HG03095 (cell line): ENCODE measurements at regions not wholly inside any gene's neighbourhood (a gene's known extent, or its start where the extent isn't known, plus 50 kb on each side); places are given as distances from the start of the nearest gene placed in this dataset.
"Not testable (repeated sequence)": the region's sequence is repeated elsewhere in the genome, so short reads cannot be mapped to it uniquely, and the experiment has no call there.

Experiments used
- ATAC-seq: cut with Tn5 transposase; IDR thresholded peaks from one replicate; pipeline ENCODE4 v1.9.1; 2021; ENCODE audit warnings: moderate library complexity; ENCODE audit not compliant: unreplicated experiment

DNA sequence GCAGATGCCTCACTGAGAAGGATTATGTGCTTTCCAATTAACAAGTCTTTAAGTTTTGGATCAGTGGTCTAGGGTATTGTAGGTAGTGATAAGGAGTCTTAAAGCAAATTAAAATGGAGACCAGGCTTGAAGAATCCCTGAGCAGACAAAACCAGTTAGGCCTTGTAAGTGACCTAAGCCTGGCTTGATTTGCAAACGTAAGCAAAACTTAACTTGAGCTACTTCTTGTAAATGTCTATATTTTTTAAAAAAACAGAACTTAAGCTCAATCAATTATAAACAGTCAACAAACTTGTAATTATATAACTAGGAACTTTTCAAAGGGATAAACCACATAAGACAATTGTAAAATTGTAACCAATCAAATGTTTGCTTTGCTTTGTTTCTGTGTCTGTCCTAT is 72.7 kb upstream of the NALF2 start:
- no peak for ATAC-seq

- no peak for ATAC-seq
These were observed 73.3 kb upstream of the NALF2 start for GRCh38 chrX:69430785-69431184.

DNA sequence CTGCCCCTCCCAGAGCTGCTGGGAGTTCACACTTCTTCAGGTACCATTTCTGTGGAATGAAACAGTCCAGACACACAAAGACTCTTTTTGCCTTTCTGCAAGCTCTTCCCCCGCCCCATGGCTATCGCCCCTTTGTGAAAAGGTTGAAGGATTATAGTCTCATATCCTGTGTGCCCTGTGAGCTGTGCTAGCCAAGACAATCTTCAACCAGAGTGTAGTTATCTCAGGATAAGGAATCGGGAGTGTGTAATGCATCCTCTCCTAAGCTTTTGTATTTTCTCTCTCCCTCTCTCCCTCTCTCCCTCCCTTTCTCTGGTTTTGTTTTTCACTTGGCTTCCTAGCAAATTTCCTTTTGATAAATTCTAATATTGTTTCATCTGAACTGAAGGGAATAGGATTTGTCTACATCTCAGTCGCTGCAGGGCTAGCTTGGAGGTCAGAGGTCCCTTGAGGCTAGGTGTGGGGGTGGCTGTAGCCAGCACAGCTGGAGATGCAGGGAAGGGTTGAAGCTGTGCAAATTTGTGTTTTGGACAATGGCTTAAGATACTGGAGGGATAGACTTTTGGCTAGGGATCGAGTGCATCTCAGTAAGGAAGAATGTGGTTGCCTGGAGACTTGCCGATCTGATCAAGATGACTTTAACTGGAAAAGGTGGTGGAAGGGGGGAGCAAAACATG is 74.6 kb upstream of the NALF2 start:
- no peak for ATAC-seq

DNA sequence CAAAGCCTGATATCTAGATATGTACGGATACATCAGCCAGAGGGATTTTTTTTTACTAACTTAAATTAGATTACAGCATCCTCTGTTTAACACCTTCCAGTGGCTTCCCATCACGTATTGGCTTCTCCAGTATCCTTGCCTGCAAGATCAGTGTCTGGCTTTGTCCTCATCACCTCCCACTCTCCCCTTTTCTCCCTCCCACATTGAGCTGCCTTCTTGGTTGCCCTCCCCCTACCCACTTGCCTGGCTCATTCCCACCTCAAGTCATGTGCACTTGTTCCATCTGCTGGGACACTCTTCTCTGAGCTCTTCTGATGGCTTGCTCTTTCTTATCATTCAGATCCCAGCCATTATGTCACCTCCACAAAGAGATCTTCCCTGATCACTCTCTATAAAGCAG is 75.9 kb upstream of the NALF2 start:
- ATAC-seq = no peak

- ATAC-seq = no peak
These were observed 79.2 kb upstream of the NALF2 start for GRCh38 chrX:69424910-69425309.

DNA sequence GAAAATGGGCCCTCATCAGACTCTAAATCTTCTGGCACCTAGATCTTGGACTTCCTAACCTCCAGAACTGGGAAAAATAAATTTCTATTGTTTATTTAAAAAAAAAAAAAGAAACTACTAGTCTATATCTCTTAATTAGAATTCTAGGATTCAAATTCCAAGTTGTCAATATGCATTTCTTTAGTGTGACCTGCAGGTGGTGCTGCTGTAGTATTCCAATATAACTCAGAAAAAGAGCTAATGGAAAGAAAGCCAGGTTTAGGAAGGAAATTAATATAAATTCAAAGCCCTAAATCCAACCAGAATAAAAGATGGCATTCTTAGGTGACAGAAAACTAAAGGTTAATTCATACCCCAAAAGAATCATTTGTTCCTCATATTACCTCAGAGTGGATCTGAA is 80.0 kb upstream of the NALF2 start:
- no peak for ATAC-seq

- not testable (repeated sequence) for ATAC-seq
These were observed 81.9 kb upstream of the NALF2 start for GRCh38 chrX:69422208-69422607.

- no peak for ATAC-seq
These were observed 88.4 kb upstream of the NALF2 start for GRCh38 chrX:69415698-69416097.

DNA sequence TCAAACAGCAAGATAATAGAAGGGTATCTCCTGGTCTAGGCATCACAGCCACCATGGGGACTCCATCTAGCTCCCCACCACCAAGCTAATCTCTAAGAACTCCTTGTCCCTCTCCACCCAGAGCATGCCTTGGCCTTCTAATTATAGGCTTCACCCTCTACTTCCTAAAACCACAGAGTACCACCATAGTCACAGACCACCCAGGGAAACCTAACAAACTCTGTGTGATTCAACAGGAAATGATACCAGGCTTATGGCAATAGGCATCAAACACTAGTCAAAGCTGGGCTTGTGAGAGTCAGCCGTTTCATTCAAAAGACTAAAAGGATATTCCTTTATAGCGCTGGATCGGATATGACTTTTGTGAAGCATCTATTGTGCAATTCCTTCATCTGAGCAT is 91.5 kb upstream of the NALF2 start:
- ATAC-seq = no peak

GRCh38 chrX:69398881-69399280 is 105.2 kb upstream of the NALF2 start:
- ATAC-seq = no peak

GRCh38 chrX:69396916-69397315 is 107.2 kb upstream of the NALF2 start:
- no peak for ATAC-seq

DNA sequence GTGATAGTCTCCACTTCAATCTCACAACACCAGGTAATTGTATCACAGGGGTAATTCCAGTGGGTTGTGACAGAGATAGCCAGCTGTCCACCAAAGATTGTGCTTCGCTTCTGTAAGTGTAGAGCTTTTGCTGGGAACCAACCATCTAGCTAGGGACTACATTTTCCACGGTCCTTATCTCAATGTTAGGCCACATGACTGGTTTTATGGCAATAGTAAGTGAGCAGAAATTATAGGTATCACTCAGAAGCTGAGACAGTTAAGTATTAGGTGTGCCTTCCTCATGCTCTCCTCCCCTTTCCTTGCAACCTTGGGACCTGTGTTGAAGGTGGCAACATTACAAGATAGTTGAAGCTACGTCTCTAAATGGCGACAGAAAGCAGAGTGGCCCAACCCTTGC is 108.8 kb upstream of the NALF2 start:
- ATAC-seq = no peak

DNA sequence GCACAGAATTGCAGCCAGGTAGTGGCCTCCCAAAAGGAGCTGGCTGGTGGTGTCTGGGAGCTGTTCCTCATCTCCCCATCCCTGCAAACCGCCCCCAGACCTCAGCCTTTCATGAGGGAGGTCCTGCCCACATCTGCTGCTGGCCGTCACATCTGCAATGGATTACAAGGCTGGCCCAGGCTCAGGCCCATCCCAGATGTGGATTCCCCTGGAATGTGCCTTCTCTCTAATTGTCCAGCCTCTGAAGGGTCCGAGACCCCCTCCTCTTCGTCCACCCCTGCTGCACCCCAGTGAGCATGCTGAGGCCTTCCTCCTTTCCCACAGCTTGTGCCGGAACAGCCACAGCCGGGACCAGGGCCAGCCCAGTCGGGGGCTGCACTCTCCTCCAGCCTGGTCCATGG is 115.0 kb upstream of the NALF2 start:
- no peak for ATAC-seq

- ATAC-seq = no peak
These were observed 115.6 kb upstream of the NALF2 start for GRCh38 chrX:69388526-69388925.

GRCh38 chrX:69387567-69388487 is 116.3 kb upstream of the NALF2 start:
- ATAC-seq = no peak

- no peak for ATAC-seq
These were observed 117.4 kb upstream of the NALF2 start for GRCh38 chrX:69386681-69387080.

GRCh38 chrX:69379412-69379811 is 124.7 kb upstream of the NALF2 start:
- ATAC-seq = no peak

DNA sequence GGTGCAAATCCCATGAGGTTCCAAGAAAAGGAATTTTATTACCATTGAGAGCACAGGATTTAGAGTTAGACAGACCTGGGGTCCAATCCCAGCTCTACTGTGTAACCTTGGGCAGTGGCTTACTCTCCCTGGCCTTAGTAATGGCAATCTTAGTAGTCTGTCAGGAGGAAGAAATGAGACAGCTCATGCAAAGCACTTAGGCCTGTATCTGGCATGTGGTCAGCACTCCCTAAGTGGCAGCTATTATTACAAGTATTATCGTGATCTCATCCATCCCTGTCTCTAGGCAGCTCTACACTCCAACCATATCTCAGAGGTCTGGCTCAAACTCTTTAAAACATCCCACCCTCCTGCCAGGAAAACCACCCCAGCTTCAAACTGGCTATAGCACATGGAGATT is 129.6 kb upstream of the NALF2 start:
- no peak for ATAC-seq

DNA sequence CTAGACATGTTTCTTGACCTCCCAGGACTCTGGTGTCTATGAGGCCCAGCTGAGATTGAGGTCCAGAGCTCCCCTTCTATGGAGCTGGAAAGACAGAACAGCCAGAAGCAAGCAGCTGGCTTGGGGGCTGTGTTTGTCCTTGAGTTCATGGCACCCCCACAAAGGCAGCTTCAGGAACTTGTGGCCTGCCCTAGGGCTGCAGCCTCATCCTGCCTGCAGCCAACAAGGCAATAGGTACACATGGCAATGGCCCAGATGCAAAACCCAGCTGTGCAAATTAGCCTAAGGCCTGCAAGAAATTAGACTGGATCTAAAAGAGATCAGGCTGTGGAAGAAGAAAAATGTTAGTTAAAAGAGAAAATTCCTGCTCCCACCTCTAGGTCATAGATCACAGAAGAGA is 131.7 kb upstream of the NALF2 start:
- no peak for ATAC-seq

DNA sequence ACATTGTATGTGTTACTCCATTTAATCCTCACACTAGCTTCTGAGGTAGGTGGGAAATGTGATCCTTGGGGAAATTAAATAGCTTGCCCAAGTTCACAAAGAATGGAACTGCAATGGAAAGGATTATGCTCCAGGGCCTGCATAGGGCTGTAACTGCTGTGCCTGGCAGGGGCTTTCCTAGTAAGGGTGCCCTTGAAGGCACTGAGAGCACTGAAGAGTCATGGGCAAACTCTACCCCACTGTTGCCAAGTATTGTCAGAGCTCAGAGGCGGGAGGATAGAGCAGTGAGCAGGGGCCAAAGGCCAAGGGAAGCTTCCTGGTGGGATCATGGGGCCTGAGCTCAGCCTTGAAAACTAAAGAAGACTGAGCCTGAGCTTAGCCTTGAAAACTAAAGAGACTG is 133.0 kb upstream of the NALF2 start:
- no peak for ATAC-seq

DNA sequence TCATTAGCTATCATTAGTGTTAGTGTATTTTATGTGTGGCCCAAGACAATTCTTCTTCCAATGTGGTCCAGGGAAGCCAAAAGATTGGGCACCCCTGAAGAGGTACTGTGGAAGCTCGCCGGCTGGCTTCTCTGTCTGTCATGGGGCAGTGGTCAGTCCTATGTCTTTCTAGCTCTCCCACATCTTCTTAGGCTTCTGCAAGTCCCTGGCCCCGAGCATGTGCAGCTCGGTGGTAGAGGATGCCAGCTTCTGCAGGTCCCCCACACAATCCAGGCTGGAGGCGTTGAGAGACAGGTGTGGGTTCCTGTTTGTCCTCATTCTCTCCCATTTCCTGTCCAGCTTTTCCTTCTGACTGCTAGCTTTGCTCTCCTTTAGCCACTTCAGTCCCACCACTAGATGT is 134.1 kb upstream of the NALF2 start:
- ATAC-seq = no peak

GRCh38 chrX:69366183-69366582 is 137.9 kb upstream of the NALF2 start:
- ATAC-seq = no peak
